CD4-positive, alpha-beta T cell treated with Interleukin-2 at 100 ng/mL for 4 hours (primary cell): ENCODE measurements at regions not wholly inside any gene's neighbourhood (a gene's known extent, or its start where the extent isn't known, plus 50 kb on each side); places are given as distances from the start of the nearest gene placed in this dataset.

Source experiments
- DNase-seq: peaks from one replicate; pipeline ENCODE4 v3.0.0-alpha.2; 2020; ENCODE audit warnings: low spot score

DNA sequence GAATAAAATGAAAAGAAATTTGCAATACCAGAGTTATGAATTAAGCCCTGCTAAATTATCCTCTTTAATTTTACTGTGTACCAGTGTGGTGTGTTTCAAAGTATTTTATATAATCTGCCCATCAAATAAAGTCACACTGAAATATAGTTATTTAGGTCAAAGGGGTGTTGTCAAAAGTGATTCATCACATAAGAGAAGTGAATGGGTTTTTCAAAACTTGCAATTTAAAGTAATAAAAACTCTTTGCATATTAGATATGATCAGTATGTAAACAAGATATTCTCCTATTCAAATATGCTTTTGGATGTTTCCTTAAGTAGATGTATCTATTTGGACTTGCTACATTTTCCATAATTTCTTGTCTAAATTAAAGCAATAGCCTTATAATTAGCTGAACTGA is 1183.0 kb upstream of the CDH18 start:
- no peak for DNase-seq

GRCh38 chr5:21168557-21168956 is 1180.6 kb upstream of the CDH18 start:
- no peak for DNase-seq

GRCh38 chr5:21165344-21165743 is 1177.3 kb upstream of the CDH18 start:
- DNase-seq = no peak

DNA sequence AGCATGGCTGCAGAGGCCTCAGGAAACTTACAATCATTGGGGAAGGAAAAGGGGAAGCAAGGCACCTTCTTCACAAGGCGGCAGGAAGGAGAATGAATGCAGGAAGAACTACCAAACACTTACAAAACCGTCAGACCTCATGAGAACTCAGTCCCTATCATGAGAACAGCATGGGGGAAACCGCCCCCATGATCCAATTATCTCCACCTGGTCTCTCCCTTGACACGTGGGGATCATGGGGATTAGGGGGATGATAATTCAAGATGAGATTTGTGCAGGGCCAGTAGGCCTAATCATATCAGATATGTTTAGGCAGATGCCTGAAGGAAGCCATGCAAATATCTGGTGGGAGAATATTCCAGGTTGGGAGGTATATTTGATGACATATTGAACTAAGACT is 1176.4 kb upstream of the CDH18 start:
- DNase-seq = no peak

- DNase-seq = no peak
Observed at GRCh38 chr5:21159510-21160059, 1171.6 kb upstream of the CDH18 start.

GRCh38 chr5:21154526-21154925 is 1166.5 kb upstream of the CDH18 start:
- no peak for DNase-seq

DNA sequence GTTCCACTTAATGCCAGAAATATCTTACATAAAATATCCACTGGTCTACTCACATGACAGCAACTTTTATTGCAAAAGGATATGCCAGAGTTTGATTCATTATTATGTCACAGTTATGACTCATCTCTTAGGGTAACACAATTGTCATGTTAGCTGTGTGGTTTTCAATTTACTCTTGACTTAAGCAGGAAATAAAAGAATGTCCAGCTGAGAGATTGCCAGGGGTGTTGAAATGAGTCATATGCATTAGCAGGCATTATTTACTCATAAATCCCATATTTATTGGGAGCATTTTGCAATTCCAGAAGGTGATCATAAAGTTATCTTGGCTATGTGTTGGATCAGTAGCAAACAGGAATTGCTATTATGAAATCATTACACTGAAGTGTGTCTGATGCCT is 1164.6 kb upstream of the CDH18 start:
- DNase-seq = no peak

DNA sequence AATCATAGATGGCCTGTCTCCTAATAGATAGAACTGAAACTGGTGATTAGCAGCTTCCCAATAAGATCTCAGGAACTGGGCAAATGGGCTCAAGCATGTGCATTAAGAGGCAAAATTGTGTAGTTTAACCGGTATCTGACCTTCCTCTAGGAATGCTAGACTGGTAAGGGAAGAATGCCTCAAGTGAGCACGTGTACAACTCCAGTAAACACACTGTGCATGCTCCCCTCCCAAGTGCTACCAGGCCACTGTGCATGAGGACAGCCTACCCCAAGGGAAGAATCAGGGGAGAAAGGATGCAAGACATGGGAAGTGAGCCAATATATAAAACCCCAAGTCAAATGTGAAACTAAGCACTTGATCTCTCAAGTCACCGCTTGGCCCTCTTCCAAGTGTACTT is 1157.4 kb upstream of the CDH18 start:
- DNase-seq = no peak

DNA sequence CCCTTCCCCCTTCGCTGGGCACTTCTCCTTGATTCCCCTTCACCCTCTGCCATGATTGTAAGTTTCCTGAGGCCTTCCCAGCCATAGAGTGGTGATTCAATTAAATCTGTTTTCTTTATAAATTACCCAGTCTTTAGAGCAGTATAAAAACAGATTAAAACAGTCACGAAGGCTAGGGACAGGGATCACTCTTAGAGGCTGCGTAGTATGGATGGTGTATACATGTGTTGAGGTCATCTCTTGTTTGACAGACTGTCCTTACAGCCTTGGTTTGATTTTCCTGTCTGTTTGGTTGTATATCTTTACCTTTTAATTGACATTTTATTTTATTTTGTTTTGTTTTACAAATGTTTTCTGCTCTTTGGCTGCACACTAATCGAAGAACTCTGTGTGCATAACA is 1155.7 kb upstream of the CDH18 start:
- DNase-seq = no peak

DNA sequence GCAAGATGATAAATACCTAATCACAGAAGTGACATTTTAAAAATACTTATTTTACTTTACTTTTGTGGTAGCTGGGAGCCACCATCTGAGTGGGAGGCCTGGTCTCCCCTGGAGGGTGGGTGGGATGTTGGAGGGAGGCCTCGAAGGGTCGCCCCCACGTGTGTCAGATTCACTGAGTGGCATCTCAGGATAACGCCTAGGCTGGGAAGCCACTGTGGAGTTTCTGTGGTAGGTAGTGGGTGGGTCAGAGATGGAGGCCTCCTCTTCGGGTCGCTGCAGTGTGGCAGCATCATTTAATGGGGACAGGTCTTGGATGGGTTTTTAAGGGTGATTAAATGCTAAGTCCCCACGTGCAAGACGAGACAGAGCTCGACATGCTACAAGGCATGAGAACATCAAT is 1154.8 kb upstream of the CDH18 start:
- DNase-seq = no peak

DNA sequence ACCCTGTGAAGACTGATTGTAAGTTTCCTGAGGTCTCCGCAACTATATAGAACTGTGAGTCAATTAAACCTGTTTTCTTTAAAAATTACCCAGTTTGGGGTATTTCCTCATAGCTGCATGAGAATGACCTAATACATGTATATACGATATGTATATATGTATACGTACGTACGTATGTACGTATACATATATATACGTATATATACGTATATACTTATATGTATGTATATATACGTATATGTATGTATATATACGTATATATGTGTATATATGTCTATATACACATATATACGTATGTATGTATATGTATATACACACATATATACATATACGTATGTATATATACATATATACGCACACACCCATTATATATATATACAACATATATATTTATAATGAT is 1153.0 kb upstream of the CDH18 start:
- DNase-seq = no peak

GRCh38 chr5:21126236-21126635 is 1138.2 kb upstream of the CDH18 start:
- DNase-seq = no peak

GRCh38 chr5:21125238-21125983 is 1137.4 kb upstream of the CDH18 start:
- DNase-seq = no peak

DNA sequence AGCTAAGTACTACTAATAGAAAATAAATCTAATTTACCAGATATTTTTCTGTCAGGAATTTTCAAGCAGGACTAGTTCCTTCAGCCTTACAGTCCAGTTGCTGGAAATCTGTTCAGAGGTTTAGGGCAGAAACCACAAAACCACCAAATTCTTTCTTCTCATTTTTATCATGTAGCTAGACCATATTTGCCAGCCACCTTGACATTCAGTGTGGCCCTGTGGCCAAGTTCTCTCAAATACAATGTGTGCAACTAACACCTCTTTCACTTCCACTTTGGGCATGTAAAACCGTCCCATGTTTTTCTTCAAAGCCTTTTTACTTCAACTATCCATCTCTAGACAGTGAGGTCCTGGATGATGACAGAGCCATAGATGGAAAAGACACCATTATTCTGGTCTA is 1133.2 kb upstream of the CDH18 start:
- DNase-seq = no peak

DNA sequence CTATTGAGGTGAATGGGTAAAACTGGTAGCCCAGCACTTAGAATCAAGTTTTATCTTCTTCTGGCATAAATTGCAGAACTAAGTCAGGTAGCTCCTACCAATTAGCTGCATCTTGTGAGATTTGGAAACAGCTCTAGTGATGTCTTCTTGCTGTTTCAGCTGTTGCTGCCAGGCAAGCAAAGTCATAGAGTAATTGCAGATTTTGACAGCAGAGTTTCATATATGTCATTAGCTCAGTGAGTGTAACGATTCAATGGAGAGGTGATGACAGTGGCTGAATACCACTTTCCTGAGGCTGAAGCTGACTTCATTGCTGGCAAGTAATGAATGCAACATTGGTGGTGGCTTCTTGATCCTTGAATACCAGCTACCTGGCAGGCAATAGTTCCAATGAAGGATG is 1109.7 kb upstream of the CDH18 start:
- no peak for DNase-seq

- DNase-seq = no peak
Observed at GRCh38 chr5:21094619-21095018, 1106.6 kb upstream of the CDH18 start.

- DNase-seq = no peak
Observed at GRCh38 chr5:21087766-21088165, 1099.8 kb upstream of the CDH18 start.

DNA sequence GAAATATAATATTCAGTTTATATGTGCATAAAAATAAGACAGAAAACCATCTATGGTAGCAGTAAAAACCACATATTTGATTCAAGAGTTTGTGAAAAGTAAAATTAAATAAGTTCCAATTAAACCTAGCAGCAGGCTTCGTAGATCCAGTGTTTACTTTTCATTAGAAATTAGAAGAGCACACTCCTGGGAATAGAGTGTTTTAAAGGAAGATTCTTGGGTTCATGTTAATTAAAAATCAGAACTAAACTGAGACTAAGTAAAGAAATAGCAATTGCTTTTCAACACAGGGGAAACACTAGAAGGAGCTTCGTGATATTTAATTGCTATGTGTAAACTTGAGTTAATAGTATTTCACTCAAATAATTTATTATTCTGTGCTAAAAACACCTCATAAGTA is 1097.8 kb upstream of the CDH18 start:
- DNase-seq = no peak

DNA sequence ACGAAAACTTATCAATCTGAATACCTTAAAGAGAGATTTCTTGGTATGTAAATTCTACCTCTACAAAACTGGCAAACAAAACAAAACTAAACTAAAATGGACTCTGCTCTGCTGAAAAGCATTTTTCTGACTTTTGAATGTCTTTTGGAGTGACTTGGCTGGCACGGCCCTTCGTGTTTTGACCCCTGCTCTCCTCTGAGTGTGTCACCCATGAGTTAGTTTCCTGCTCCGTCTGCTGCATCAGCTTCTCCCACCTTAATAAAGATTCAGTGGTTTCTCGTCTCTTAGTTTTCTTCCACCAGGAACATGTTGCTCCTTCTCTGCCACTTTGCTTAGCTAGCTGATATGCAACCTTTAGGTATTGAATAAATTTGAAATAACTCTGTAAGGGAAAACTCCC is 1084.0 kb upstream of the CDH18 start:
- DNase-seq = no peak

DNA sequence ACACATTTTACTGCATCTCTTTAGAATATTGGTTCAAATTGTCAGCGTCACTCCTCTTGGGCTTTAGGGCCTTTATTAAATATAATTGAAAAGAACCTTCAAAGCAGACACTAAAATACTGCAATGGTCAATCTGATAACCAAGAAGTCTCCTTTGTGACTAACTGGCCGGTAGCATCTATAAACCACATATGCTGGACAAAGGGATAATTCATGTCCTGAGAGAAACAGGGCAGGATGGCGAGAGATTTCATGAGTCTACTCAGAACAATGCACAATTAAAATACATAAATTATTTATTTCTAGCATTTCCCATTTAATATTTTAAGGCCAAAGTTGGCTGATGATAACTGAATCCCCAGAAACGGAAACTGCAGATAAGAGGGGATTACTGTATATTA is 1083.4 kb upstream of the CDH18 start:
- no peak for DNase-seq

- no peak for DNase-seq
Observed at GRCh38 chr5:21070858-21071257, 1082.9 kb upstream of the CDH18 start.

DNA sequence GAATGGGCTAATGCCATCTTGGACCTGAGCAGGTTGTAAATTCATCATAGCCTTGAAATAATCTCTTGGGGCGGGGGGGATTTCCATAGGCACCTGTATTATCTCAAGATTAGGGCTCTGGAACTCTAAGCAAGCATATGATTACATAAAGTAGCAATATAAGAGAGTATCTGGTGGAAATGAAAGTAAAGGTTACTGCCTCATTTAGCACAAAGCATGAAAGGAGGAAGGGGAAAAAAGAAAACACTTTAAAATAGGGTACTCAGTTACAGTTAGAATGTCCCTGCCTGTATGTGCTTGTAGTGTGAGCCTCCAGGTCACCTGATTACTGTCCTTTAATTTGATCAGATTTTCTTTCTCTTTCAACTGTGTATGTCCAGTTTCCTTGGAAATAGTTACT is 1079.7 kb upstream of the CDH18 start:
- DNase-seq = no peak

DNA sequence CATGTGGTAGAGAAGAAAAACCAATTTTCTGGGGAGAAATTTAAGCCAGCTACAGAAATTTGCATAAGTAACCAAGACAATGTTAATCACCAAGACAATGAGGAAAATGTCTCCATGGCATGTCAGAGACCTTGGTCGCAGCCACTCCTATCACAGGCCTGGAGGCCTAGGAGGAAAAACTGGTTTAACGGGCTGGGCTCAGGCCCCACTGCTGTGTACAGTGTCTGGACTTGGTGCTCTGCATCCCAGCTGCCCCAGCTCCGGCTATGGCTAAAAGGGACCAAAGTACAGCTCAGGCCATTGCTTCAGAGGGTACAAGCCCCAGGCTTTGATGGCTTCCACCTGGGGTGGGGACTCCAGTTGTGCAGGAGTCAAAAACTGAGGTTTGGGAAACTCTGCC is 1075.1 kb upstream of the CDH18 start:
- no peak for DNase-seq

GRCh38 chr5:21058289-21058688 is 1070.3 kb upstream of the CDH18 start:
- no peak for DNase-seq
